Stimulated activated CD4-positive, alpha-beta T cell treated with anti-CD3 and anti-CD28 coated beads, Interleukin-2, amount 100 ng/mL, for 24 hours (primary cell): ENCODE measurements at regions not wholly inside any gene's neighbourhood (a gene's known extent, or its start where the extent isn't known, plus 50 kb on each side); places are given as distances from the start of the nearest gene placed in this dataset.
A peak's percentile ranks its signal among the peaks of the same experiment; 100 is the strongest.

Source experiments
- DNase-seq, 2 donors: peaks; one replicate each; pipeline ENCODE4 v3.0.0-alpha.2; 2020

- no peak for DNase-seq
Measured at GRCh38 chr13:44260336-44260735, 113.3 kb upstream of the SERP2 start.

- DNase-seq, result no peak
Measured at GRCh38 chr13:44263751-44264620, 109.6 kb upstream of the SERP2 start.

- no peak for DNase-seq
Measured at GRCh38 chr13:44266305-44266704, 107.3 kb upstream of the SERP2 start.

- DNase-seq, result no peak
Measured at GRCh38 chr13:44266772-44267171, 106.9 kb upstream of the SERP2 start.

GRCh38 chr13:44267203-44267602 lies 106.4 kb upstream of the SERP2 start:
- no peak for DNase-seq

GRCh38 chr13:44267980-44268379 lies 105.6 kb upstream of the SERP2 start:
- no peak for DNase-seq

GRCh38 chr13:44268980-44269379 lies 104.6 kb upstream of the SERP2 start:
- DNase-seq, result no peak

- DNase-seq, result no peak
Measured at GRCh38 chr13:44270150-44270549, 103.5 kb upstream of the SERP2 start.

- no peak for DNase-seq
Measured at GRCh38 chr13:44271031-44271455, 102.6 kb upstream of the SERP2 start.

- no peak for DNase-seq
Measured at GRCh38 chr13:44271473-44271872, 102.2 kb upstream of the SERP2 start.

- DNase-seq, result no peak
Measured at GRCh38 chr13:44271915-44272341, 101.7 kb upstream of the SERP2 start.

GRCh38 chr13:44272692-44273091 lies 100.9 kb upstream of the SERP2 start:
- no peak for DNase-seq

GRCh38 chr13:44273216-44273615 lies 100.4 kb upstream of the SERP2 start:
- DNase-seq, result no peak

GRCh38 chr13:44273991-44274770 lies 99.4 kb upstream of the SERP2 start:
- DNase-seq, result peak; percentile 6 to 32

- DNase-seq, result no peak
Measured at GRCh38 chr13:44274771-44275205, 98.8 kb upstream of the SERP2 start.

- no peak for DNase-seq
Measured at GRCh38 chr13:44275381-44275780, 98.2 kb upstream of the SERP2 start.

GRCh38 chr13:44276061-44276460 lies 97.6 kb upstream of the SERP2 start:
- DNase-seq, result no peak

GRCh38 chr13:44277459-44277858 lies 96.2 kb upstream of the SERP2 start:
- DNase-seq, result no peak

GRCh38 chr13:44278166-44278565 lies 95.5 kb upstream of the SERP2 start:
- DNase-seq, result no peak

GRCh38 chr13:44280456-44280855 lies 93.2 kb upstream of the SERP2 start:
- DNase-seq, result no peak

GRCh38 chr13:44281252-44282000 lies 92.2 kb upstream of the SERP2 start:
- DNase-seq, result no peak

GRCh38 chr13:44283600-44283999 lies 90.0 kb upstream of the SERP2 start:
- DNase-seq, result no peak

- no peak for DNase-seq
Measured at GRCh38 chr13:44287958-44288357, 85.7 kb upstream of the SERP2 start.
